ENCODE measurements at regions not wholly inside any gene's neighbourhood (a gene's known extent, or its start where the extent isn't known, plus 50 kb on each side); places are given as distances from the start of the nearest gene placed in this dataset.
"Not testable (repeated sequence)": the region's sequence is repeated elsewhere in the genome, so short reads cannot be mapped to it uniquely, and the experiment has no call there.

GRCh38 chr10:62694537-62695126 lies 109.9 kb upstream of the ADO start:
- no peak for DNase-seq (ENCODE audit: low read depth, low spot score)
- TF ChIP-seq FOXP2 (optimal IDR thresholded peaks at IDR 0.05; ENCODE audit: control extremely low read depth, extremely low read length, insufficient read depth) (no peak), POLR2AphosphoS5 (IDR thresholded peaks at IDR 0.05; ENCODE audit: borderline replicate concordance, low read depth, low read length) (no peak), EZH2 (IDR thresholded peaks at IDR 0.05) (no peak)
- H3K9ac ChIP-seq (ENCODE audit: insufficient read length), result no peak overlapping the region
- peak overlapping the region; percentile 98 for H3K27ac ChIP-seq
- no peaks in the 10 kb centered on the region for H3K9me3 ChIP-seq (ENCODE audit: low read depth, low read length)
- H3K36me3 ChIP-seq (ENCODE audit: insufficient read depth, low read length), result no peaks in the 10 kb centered on the region
- no peak overlapping the region for H3K4me3 ChIP-seq

- Histone ChIP-seq H3K36me3 (ENCODE audit: insufficient read depth, low read length) (no peaks in the 10 kb centered on the region), H3K4me3 (no peak overlapping the region), H3K9me3 (ENCODE audit: low read depth, low read length) (no peaks in the 10 kb centered on the region), H3K27ac (no peak overlapping the region), H3K9ac (ENCODE audit: insufficient read length) (no peak overlapping the region)
- TF ChIP-seq FOXP2 (optimal IDR thresholded peaks at IDR 0.05; ENCODE audit: control extremely low read depth, extremely low read length, insufficient read depth), result no peak
- TF ChIP-seq POLR2AphosphoS5 (IDR thresholded peaks at IDR 0.05; ENCODE audit: borderline replicate concordance, low read depth, low read length), result no peak
- TF ChIP-seq EZH2 (IDR thresholded peaks at IDR 0.05), result no peak
- no peak for DNase-seq (ENCODE audit: low read depth, low spot score)
Observed at GRCh38 chr10:62696798-62697197, 107.7 kb upstream of the ADO start.

GRCh38 chr10:62699148-62699547 lies 105.4 kb upstream of the ADO start:
- H3K9ac ChIP-seq (ENCODE audit: insufficient read length), result no peak overlapping the region
- no peak for DNase-seq (ENCODE audit: low read depth, low spot score)
- H3K9me3 ChIP-seq (ENCODE audit: low read depth, low read length), result no peaks in the 10 kb centered on the region
- H3K27ac ChIP-seq, result no peak overlapping the region
- H3K4me3 ChIP-seq, result no peak overlapping the region
- TF ChIP-seq EZH2 (IDR thresholded peaks at IDR 0.05) (no peak), POLR2AphosphoS5 (IDR thresholded peaks at IDR 0.05; ENCODE audit: borderline replicate concordance, low read depth, low read length) (no peak), FOXP2 (optimal IDR thresholded peaks at IDR 0.05; ENCODE audit: control extremely low read depth, extremely low read length, insufficient read depth) (no peak)
- H3K36me3 ChIP-seq (ENCODE audit: insufficient read depth, low read length), result no peaks in the 10 kb centered on the region

GRCh38 chr10:62704121-62704520 lies 100.4 kb upstream of the ADO start:
- H3K4me3 ChIP-seq; DNase-seq (ENCODE audit: low read depth, low spot score); H3K36me3 ChIP-seq (ENCODE audit: insufficient read depth, low read length); H3K9ac ChIP-seq (ENCODE audit: insufficient read length); H3K9me3 ChIP-seq (ENCODE audit: low read depth, low read length); H3K27ac ChIP-seq: not testable (repeated sequence)

GRCh38 chr10:62705789-62706188 lies 98.7 kb upstream of the ADO start:
- Histone ChIP-seq H3K4me3 (no peak overlapping the region), H3K9me3 (ENCODE audit: low read depth, low read length) (no peaks in the 10 kb centered on the region), H3K27ac (no peak overlapping the region), H3K36me3 (ENCODE audit: insufficient read depth, low read length) (no peaks in the 10 kb centered on the region), H3K9ac (ENCODE audit: insufficient read length) (no peak overlapping the region)
- TF ChIP-seq POLR2AphosphoS5 (IDR thresholded peaks at IDR 0.05; ENCODE audit: borderline replicate concordance, low read depth, low read length), result no peak
- no peak for TF ChIP-seq EZH2 (IDR thresholded peaks at IDR 0.05)
- TF ChIP-seq FOXP2 (optimal IDR thresholded peaks at IDR 0.05; ENCODE audit: control extremely low read depth, extremely low read length, insufficient read depth), result no peak
- DNase-seq (ENCODE audit: low read depth, low spot score), result no peak

GRCh38 chr10:62707810-62708209 lies 96.7 kb upstream of the ADO start:
- Histone ChIP-seq H3K27ac (no peak overlapping the region), H3K9ac (ENCODE audit: insufficient read length) (no peak overlapping the region), H3K9me3 (ENCODE audit: low read depth, low read length) (no peaks in the 10 kb centered on the region), H3K4me3 (no peak overlapping the region), H3K36me3 (ENCODE audit: insufficient read depth, low read length) (no peaks in the 10 kb centered on the region)
- no peak for DNase-seq (ENCODE audit: low read depth, low spot score)
- TF ChIP-seq FOXP2 (optimal IDR thresholded peaks at IDR 0.05; ENCODE audit: control extremely low read depth, extremely low read length, insufficient read depth) (no peak), EZH2 (IDR thresholded peaks at IDR 0.05) (no peak), POLR2AphosphoS5 (IDR thresholded peaks at IDR 0.05; ENCODE audit: borderline replicate concordance, low read depth, low read length) (no peak)

- DNase-seq (ENCODE audit: low read depth, low spot score), result no peak
- no peaks in the 10 kb centered on the region for H3K36me3 ChIP-seq (ENCODE audit: insufficient read depth, low read length)
- H3K9ac ChIP-seq (ENCODE audit: insufficient read length), result no peak overlapping the region
- no peak overlapping the region for H3K4me3 ChIP-seq
- H3K9me3 ChIP-seq (ENCODE audit: low read depth, low read length), result no peaks in the 10 kb centered on the region
- no peak overlapping the region for H3K27ac ChIP-seq
- TF ChIP-seq FOXP2 (optimal IDR thresholded peaks at IDR 0.05; ENCODE audit: control extremely low read depth, extremely low read length, insufficient read depth), result no peak
- no peak for TF ChIP-seq EZH2 (IDR thresholded peaks at IDR 0.05)
- TF ChIP-seq POLR2AphosphoS5 (IDR thresholded peaks at IDR 0.05; ENCODE audit: borderline replicate concordance, low read depth, low read length), result no peak
Observed at GRCh38 chr10:62708569-62708968, 96.0 kb upstream of the ADO start.

- no peaks in the 10 kb centered on the region for H3K36me3 ChIP-seq (ENCODE audit: insufficient read depth, low read length)
- DNase-seq (ENCODE audit: low read depth, low spot score), result no peak
- no peak overlapping the region for H3K27ac ChIP-seq
- no peak overlapping the region for H3K4me3 ChIP-seq
- TF ChIP-seq POLR2AphosphoS5 (IDR thresholded peaks at IDR 0.05; ENCODE audit: borderline replicate concordance, low read depth, low read length), result no peak
- no peak for TF ChIP-seq EZH2 (IDR thresholded peaks at IDR 0.05)
- no peak for TF ChIP-seq FOXP2 (optimal IDR thresholded peaks at IDR 0.05; ENCODE audit: control extremely low read depth, extremely low read length, insufficient read depth)
- H3K9me3 ChIP-seq (ENCODE audit: low read depth, low read length), result no peaks in the 10 kb centered on the region
- no peak overlapping the region for H3K9ac ChIP-seq (ENCODE audit: insufficient read length)
Observed at GRCh38 chr10:62709200-62709599, 95.3 kb upstream of the ADO start.

GRCh38 chr10:62710182-62710581 lies 94.3 kb upstream of the ADO start:
- no peak overlapping the region for H3K27ac ChIP-seq

More at GRCh38 chr10:62710182-62710581, 94.3 kb upstream of the ADO start:
- no peak for DNase-seq (ENCODE audit: low read depth, low spot score)
- Histone ChIP-seq H3K9ac (ENCODE audit: insufficient read length) (no peak overlapping the region), H3K36me3 (ENCODE audit: insufficient read depth, low read length) (no peaks in the 10 kb centered on the region), H3K4me3 (no peak overlapping the region), H3K9me3 (ENCODE audit: low read depth, low read length) (no peaks in the 10 kb centered on the region)
- TF ChIP-seq FOXP2 (optimal IDR thresholded peaks at IDR 0.05; ENCODE audit: control extremely low read depth, extremely low read length, insufficient read depth) (no peak), EZH2 (IDR thresholded peaks at IDR 0.05) (no peak), POLR2AphosphoS5 (IDR thresholded peaks at IDR 0.05; ENCODE audit: borderline replicate concordance, low read depth, low read length) (no peak)
